ENCODE measurements at regions not wholly inside any gene's neighbourhood (a gene's known extent, or its start where the extent isn't known, plus 50 kb on each side); places are given as distances from the start of the nearest gene placed in this dataset.

GRCh38 chr13:34335014-34336007 lies 517.4 kb downstream of the RFC3 start:
- Histone ChIP-seq H3K4me2 (ENCODE audit: insufficient read depth, low read length) (no peak overlapping the region), H3K9ac (replicated peaks; ENCODE audit: extremely low read depth, insufficient read depth, low read length) (no peak overlapping the region), H3K9me1 (replicated peaks; ENCODE audit: control insufficient read depth, extremely low read depth, insufficient read depth, low read length) (no peaks in the 10 kb centered on the region), H3K79me2 (ENCODE audit: control insufficient read depth, insufficient read depth, low read length) (no peaks in the 10 kb centered on the region), H3K4me1 (ENCODE audit: control insufficient read depth, extremely low read depth, insufficient read depth, low read length) (no peaks in the 10 kb centered on the region), H3K27me3 (ENCODE audit: control insufficient read depth in 2 of 2, insufficient read depth in 2 of 2, low read length in 2 of 2) (no peaks in the 10 kb centered on the region), H3K36me3 (ENCODE audit: control insufficient read depth in 2 of 2, extremely low read depth in 1 of 2, insufficient read depth in 2 of 2, low read length in 2 of 2) (no peaks in the 10 kb centered on the region), H2AFZ (ENCODE audit: low read depth, low read length) (no peak overlapping the region), H3K9me3 (replicated peaks; ENCODE audit: control insufficient read depth, insufficient read depth, low read length) (no peaks in the 10 kb centered on the region), H3K4me3 (replicated peaks in 1 of 3; ENCODE audit: insufficient read depth in 1 of 3, low read depth in 1 of 3, low read length in 3 of 3) (no peak overlapping the region), H3K27ac (ENCODE audit: insufficient read depth, low read depth, low read length) (no peak overlapping the region), H4K20me1 (replicated peaks; ENCODE audit: control insufficient read depth, extremely low read depth, insufficient read depth, low read length) (no peaks in the 10 kb centered on the region)
- DNase-seq (ENCODE audit: low read depth, low spot score) (no peak), FAIRE-seq (no peak)
- TF ChIP-seq CTCF (IDR thresholded peaks at IDR 0.05; ENCODE audit: extremely low read depth in 1 of 2, insufficient read depth in 1 of 2, low read depth in 1 of 2, low read length in 2 of 2) (no peak), JUN (IDR thresholded peaks at IDR 0.05; ENCODE audit: borderline replicate concordance, insufficient read depth, insufficient read length, low read depth) (no peak)
- dilution Hi-C loops (cut with MboI; ENCODE audit: extremely low pct_ligation_motif_present, low sequenced_read_pairs): no loop called here
- ChIA-PET POLR2A (no interaction called here), CTCF (interaction anchor here (0.6 kb wide), 1 partner anchor 31 kb away, joined by 3 read pairs; no protein-coding TSS in a partner anchor)
- intact Hi-C loops (cut with micrococcal nuclease): no loop called here
- no TSS peak for BruUV-seq (replicated peaks)

GRCh38 chr13:34338102-34338501 lies 520.2 kb downstream of the RFC3 start:
- Histone ChIP-seq H3K9me3 (replicated peaks; ENCODE audit: control insufficient read depth, insufficient read depth, low read length) (no peaks in the 10 kb centered on the region), H3K9ac (replicated peaks; ENCODE audit: extremely low read depth, insufficient read depth, low read length) (no peak overlapping the region), H2AFZ (ENCODE audit: low read depth, low read length) (no peak overlapping the region), H3K27ac (ENCODE audit: insufficient read depth, low read depth, low read length) (no peak overlapping the region), H3K4me2 (ENCODE audit: insufficient read depth, low read length) (no peak overlapping the region), H3K4me3 (replicated peaks in 1 of 3; ENCODE audit: insufficient read depth in 1 of 3, low read depth in 1 of 3, low read length in 3 of 3) (no peak overlapping the region), H3K79me2 (ENCODE audit: control insufficient read depth, insufficient read depth, low read length) (no peaks in the 10 kb centered on the region), H4K20me1 (replicated peaks; ENCODE audit: control insufficient read depth, extremely low read depth, insufficient read depth, low read length) (no peaks in the 10 kb centered on the region), H3K4me1 (ENCODE audit: control insufficient read depth, extremely low read depth, insufficient read depth, low read length) (no peaks in the 10 kb centered on the region), H3K9me1 (replicated peaks; ENCODE audit: control insufficient read depth, extremely low read depth, insufficient read depth, low read length) (no peaks in the 10 kb centered on the region), H3K36me3 (ENCODE audit: control insufficient read depth in 2 of 2, extremely low read depth in 1 of 2, insufficient read depth in 2 of 2, low read length in 2 of 2) (no peaks in the 10 kb centered on the region), H3K27me3 (ENCODE audit: control insufficient read depth in 2 of 2, insufficient read depth in 2 of 2, low read length in 2 of 2) (no peaks in the 10 kb centered on the region)
- no peak for TF ChIP-seq JUN (IDR thresholded peaks at IDR 0.05; ENCODE audit: borderline replicate concordance, insufficient read depth, insufficient read length, low read depth)
- TF ChIP-seq GATA2 (IDR thresholded peaks at IDR 0.05; ENCODE audit: insufficient read depth, insufficient read length, low read depth, low read length): no peak
- no peak for TF ChIP-seq POLR2A (IDR thresholded peaks at IDR 0.05; ENCODE audit: low read depth, low read length)
- TF ChIP-seq MAX (IDR thresholded peaks at IDR 0.05; ENCODE audit: insufficient read depth, insufficient read length): no peak
- TF ChIP-seq EZH2 (IDR thresholded peaks at IDR 0.05; ENCODE audit: borderline replicate concordance, low read depth, low read length, severe bottlenecking): no peak
- no peak for TF ChIP-seq MYC (IDR thresholded peaks at IDR 0.05; ENCODE audit: low read depth, low read length)
- no peak for TF ChIP-seq FOS (IDR thresholded peaks at IDR 0.05; ENCODE audit: borderline replicate concordance, insufficient read depth, low read length)
- no peak for TF ChIP-seq POLR2AphosphoS5 (IDR thresholded peaks at IDR 0.05; ENCODE audit: insufficient read depth, low read depth, low read length)
- TF ChIP-seq CTCF (IDR thresholded peaks at IDR 0.05; ENCODE audit: extremely low read depth in 1 of 2, insufficient read depth in 1 of 2, low read depth in 1 of 2, low read length in 2 of 2): no peak
- intact Hi-C loops (cut with micrococcal nuclease) (no loop called here), dilution Hi-C loops (cut with MboI; ENCODE audit: extremely low pct_ligation_motif_present, low sequenced_read_pairs) (no loop called here)
- CTCF ChIA-PET: no interaction called here
- BruUV-seq (replicated peaks): no TSS peak
- FAIRE-seq (no peak), DNase-seq (ENCODE audit: low read depth, low spot score) (no peak)
- POLR2A ChIA-PET: no interaction called here
